ENCODE measurements at regions not wholly inside any gene's neighbourhood (a gene's known extent, or its start where the extent isn't known, plus 50 kb on each side); places are given as distances from the start of the nearest gene placed in this dataset.
"Not testable (repeated sequence)": the region's sequence is repeated elsewhere in the genome, so short reads cannot be mapped to it uniquely, and the experiment has no call there.

GRCh38 chr15:31635715-31636114 lies 309.1 kb downstream of the KLF13 start:
- not testable (repeated sequence) for TF ChIP-seq CTCF, POLR2A (IDR thresholded peaks at IDR 0.05)

Data from right lobe of liver (tissue), 4 donors.